Immature natural killer cell (primary cell): ENCODE measurements at regions not wholly inside any gene's neighbourhood (a gene's known extent, or its start where the extent isn't known, plus 50 kb on each side); places are given as distances from the start of the nearest gene placed in this dataset.

Experiments
- DNase-seq, 3 donors: peaks; one replicate each; pipeline ENCODE4 v3.0.0; 2022; ENCODE audit warnings: mixed read lengths in 1 of 3
- H3K27ac Mint-ChIP-seq, 6 donors: one replicate each; pipeline ENCODE4 v1.8.0; 2020; ENCODE audit warnings: mixed read lengths in 6 of 6, mild to moderate bottlenecking in 5 of 6, inconsistent platforms in 4 of 6, moderate library complexity in 3 of 6
- H3K27me3 Mint-ChIP-seq, 3 donors: one replicate each; pipeline ENCODE4 v1.8.0; 2020 to 2021; ENCODE audit warnings: low read depth in 3 of 3, mild to moderate bottlenecking in 3 of 3, mixed read lengths in 3 of 3, moderate library complexity in 3 of 3, inconsistent platforms in 1 of 3
- H3K36me3 Mint-ChIP-seq, 3 donors: one replicate each; pipeline ENCODE4 v1.8.0; 2020; ENCODE audit warnings: mixed read lengths in 3 of 3, inconsistent platforms in 2 of 3, mild to moderate bottlenecking in 2 of 3
- H3K4me1 Mint-ChIP-seq, 2 donors: one replicate each; pipeline ENCODE4 v1.8.0; 2020; ENCODE audit warnings: inconsistent platforms in 2 of 2, mild to moderate bottlenecking in 2 of 2, mixed read lengths in 2 of 2, moderate library complexity in 1 of 2
- H3K4me3 Mint-ChIP-seq, 5 donors: one replicate each; pipeline ENCODE4 v1.8.0; 2020; ENCODE audit warnings: mild to moderate bottlenecking in 5 of 5, mixed read lengths in 5 of 5, inconsistent platforms in 3 of 5, moderate library complexity in 3 of 5
- H3K9me3 Mint-ChIP-seq, 6 donors: one replicate each; pipeline ENCODE4 v1.8.0; 2020; ENCODE audit warnings: mild to moderate bottlenecking in 6 of 6, mixed read lengths in 6 of 6, inconsistent platforms in 4 of 6, moderate library complexity in 3 of 6

GRCh38 chrX:51798701-51799100 lies 55.5 kb downstream of the GSPT2 start:
- Mint-ChIP-seq H3K9me3 (no peaks in the 10 kb centered on the region), H3K4me1 (peaks cover 5 to 14% of the 10 kb centered on the region in 2 donors), H3K36me3 (no peaks in the 10 kb centered on the region), H3K27me3 (peaks cover 8 to 12% (median 11%) of the 10 kb centered on the region in 3 donors), H3K27ac (no peak overlapping the region), H3K4me3 (no peak overlapping the region)
- DNase-seq, result no peak

- Mint-ChIP-seq H3K27me3 (peaks cover 3 to 9% (median 7%) of the 10 kb centered on the region in 3 donors), H3K4me3 (peak overlapping the region; percentile 93 to 100 (median 94)), H3K4me1 (peaks cover 8 to 20% of the 10 kb centered on the region in 2 donors), H3K36me3 (peaks cover 0 to 7% (median 0%) of the 10 kb centered on the region in 3 donors), H3K9me3 (no peaks in the 10 kb centered on the region), H3K27ac (peak overlapping the region; percentile 94 to 99 (median 96))
- DNase-seq, result peak; percentile 76 to 78 (median 77)
Observed at GRCh38 chrX:51802917-51803688, 59.9 kb downstream of the GSPT2 start.

- no peak for DNase-seq
- H3K9me3 Mint-ChIP-seq, result no peaks in the 10 kb centered on the region
- peaks cover 8 to 20% of the 10 kb centered on the region in 2 donors for H3K4me1 Mint-ChIP-seq
- H3K36me3 Mint-ChIP-seq, result peaks cover 0 to 7% (median 0%) of the 10 kb centered on the region in 3 donors
- peak overlapping the region in 5 of 6 donors; percentile 54 to 99 (median 65) for H3K27ac Mint-ChIP-seq
- H3K4me3 Mint-ChIP-seq, result peak overlapping the region in 3 of 5 donors; percentile 58 to 94 (median 93)
- H3K27me3 Mint-ChIP-seq, result peaks cover 3 to 9% (median 7%) of the 10 kb centered on the region in 3 donors
Observed at GRCh38 chrX:51803833-51804232, 60.6 kb downstream of the GSPT2 start.

- Mint-ChIP-seq H3K36me3 (peaks cover 0 to 7% (median 0%) of the 10 kb centered on the region in 3 donors), H3K27me3 (peaks cover 3 to 9% (median 7%) of the 10 kb centered on the region in 3 donors), H3K27ac (no peak overlapping the region), H3K9me3 (no peaks in the 10 kb centered on the region), H3K4me1 (peaks cover 8 to 22% of the 10 kb centered on the region in 2 donors), H3K4me3 (peak overlapping the region in 1 of 5 donors; percentile 5)
- DNase-seq, result no peak
Observed at GRCh38 chrX:51804741-51805140, 61.5 kb downstream of the GSPT2 start.

- Mint-ChIP-seq H3K9me3 (no peaks in the 10 kb centered on the region), H3K27me3 (peaks cover 0 to 2% (median 0%) of the 10 kb centered on the region in 3 donors), H3K36me3 (peaks cover 0 to 3% (median 3%) of the 10 kb centered on the region in 3 donors), H3K4me1 (peaks cover 4 to 9% of the 10 kb centered on the region in 2 donors), H3K27ac (no peak overlapping the region), H3K4me3 (no peak overlapping the region)
- DNase-seq, result no peak
Observed at GRCh38 chrX:51813886-51814460, 70.7 kb downstream of the GSPT2 start.

- peaks cover 0 to 2% (median 0%) of the 10 kb centered on the region in 3 donors for H3K27me3 Mint-ChIP-seq
- H3K27ac Mint-ChIP-seq, result no peak overlapping the region
- H3K4me1 Mint-ChIP-seq, result peaks cover 28 to 49% of the 10 kb centered on the region in 2 donors
- H3K4me3 Mint-ChIP-seq, result no peak overlapping the region
- no peaks in the 10 kb centered on the region for H3K9me3 Mint-ChIP-seq
- no peak for DNase-seq
- H3K36me3 Mint-ChIP-seq, result no peaks in the 10 kb centered on the region
Observed at GRCh38 chrX:51824061-51824460, 69.4 kb upstream of the MAGED1 start.

GRCh38 chrX:51825436-51825835 lies 68.0 kb upstream of the MAGED1 start:
- H3K4me1 Mint-ChIP-seq, result peaks cover 28 to 49% of the 10 kb centered on the region in 2 donors
- no peak overlapping the region for H3K27ac Mint-ChIP-seq
- H3K4me3 Mint-ChIP-seq, result no peak overlapping the region

GRCh38 chrX:51834076-51834475 lies 59.3 kb upstream of the MAGED1 start:
- H3K9me3 Mint-ChIP-seq, result no peaks in the 10 kb centered on the region
- no peak overlapping the region for H3K4me3 Mint-ChIP-seq
- no peak overlapping the region for H3K27ac Mint-ChIP-seq
- no peak for DNase-seq
- H3K27me3 Mint-ChIP-seq, result peaks cover 0 to 4% (median 0%) of the 10 kb centered on the region in 3 donors
- peaks cover 0 to 5% (median 3%) of the 10 kb centered on the region in 3 donors for H3K36me3 Mint-ChIP-seq
- peaks cover 9 to 13% of the 10 kb centered on the region in 2 donors for H3K4me1 Mint-ChIP-seq

More at GRCh38 chrX:51825436-51825835, 68.0 kb upstream of the MAGED1 start:
- no peak for DNase-seq
- H3K27me3 Mint-ChIP-seq, result peaks cover 0 to 2% (median 1%) of the 10 kb centered on the region in 3 donors
- H3K36me3 Mint-ChIP-seq, result no peaks in the 10 kb centered on the region
- no peaks in the 10 kb centered on the region for H3K9me3 Mint-ChIP-seq

GRCh38 chrX:51836823-51837222 lies 56.6 kb upstream of the MAGED1 start:
- no peak overlapping the region for H3K4me3 Mint-ChIP-seq
- H3K4me1 Mint-ChIP-seq, result peaks cover 9 to 14% of the 10 kb centered on the region in 2 donors
- H3K9me3 Mint-ChIP-seq, result no peaks in the 10 kb centered on the region
- peaks cover 0 to 2% (median 0%) of the 10 kb centered on the region in 3 donors for H3K27me3 Mint-ChIP-seq
- no peak overlapping the region for H3K27ac Mint-ChIP-seq
- peaks cover 0 to 5% (median 3%) of the 10 kb centered on the region in 3 donors for H3K36me3 Mint-ChIP-seq
- DNase-seq, result no peak

GRCh38 chrX:51837451-51837850 lies 56.0 kb upstream of the MAGED1 start:
- H3K4me3 Mint-ChIP-seq, result no peak overlapping the region
- peaks cover 0 to 2% (median under 1%) of the 10 kb centered on the region in 3 donors for H3K36me3 Mint-ChIP-seq
- H3K9me3 Mint-ChIP-seq, result no peaks in the 10 kb centered on the region
- DNase-seq, result no peak
- peaks cover 0 to 2% (median 0%) of the 10 kb centered on the region in 3 donors for H3K27me3 Mint-ChIP-seq
- H3K27ac Mint-ChIP-seq, result no peak overlapping the region
- H3K4me1 Mint-ChIP-seq, result peaks cover 9 to 20% of the 10 kb centered on the region in 2 donors

- Mint-ChIP-seq H3K4me1 (peaks cover 9 to 20% of the 10 kb centered on the region in 2 donors), H3K4me3 (no peak overlapping the region), H3K36me3 (no peaks in the 10 kb centered on the region), H3K27me3 (peaks cover 0 to 2% (median 0%) of the 10 kb centered on the region in 3 donors), H3K9me3 (no peaks in the 10 kb centered on the region), H3K27ac (no peak overlapping the region)
- DNase-seq, result no peak
Observed at GRCh38 chrX:51837921-51838320, 55.5 kb upstream of the MAGED1 start.
